ENCODE measurements at regions not wholly inside any gene's neighbourhood (a gene's known extent, or its start where the extent isn't known, plus 50 kb on each side); places are given as distances from the start of the nearest gene placed in this dataset.
"Not testable (repeated sequence)": the region's sequence is repeated elsewhere in the genome, so short reads cannot be mapped to it uniquely, and the experiment has no call there.

DNA sequence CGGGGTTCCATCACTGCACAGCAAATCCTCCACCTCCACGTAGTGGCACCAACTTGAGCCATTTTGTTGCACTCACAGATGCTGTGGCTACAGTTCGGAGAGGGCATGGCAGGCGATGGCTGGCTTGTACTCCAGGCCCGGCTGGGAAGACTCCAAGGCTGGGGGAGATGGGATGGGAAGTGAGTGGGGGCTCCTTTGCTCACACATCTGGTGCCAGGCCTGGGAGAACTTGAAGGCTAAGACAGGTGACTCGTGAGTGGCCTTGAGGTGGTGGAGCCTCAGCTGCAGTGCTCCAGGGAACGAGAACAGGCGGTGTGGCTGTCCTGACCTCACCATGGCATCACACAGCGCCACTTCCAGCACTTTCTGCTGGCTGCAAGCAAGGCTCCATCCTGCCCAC is 87.9 kb downstream of the PLXNA1 start:
- H3K27ac ChIP-seq (ENCODE audit: low read length) = no peak overlapping the region
- H3K4me3 ChIP-seq (ENCODE audit: low read length in 2 of 2) = no peak overlapping the region
- H3K9ac ChIP-seq (ENCODE audit: low read length in 2 of 2) = no peak overlapping the region
- no peaks in the 10 kb centered on the region for H3K9me3 ChIP-seq (ENCODE audit: control insufficient read depth in 2 of 2, low read length in 2 of 2)
- H3K36me3 ChIP-seq (ENCODE audit: control insufficient read depth in 2 of 2, insufficient read depth in 2 of 2, low read length in 2 of 2) = no peaks in the 10 kb centered on the region
- H3K27me3 ChIP-seq (ENCODE audit: control insufficient read depth in 1 of 2, insufficient read depth in 2 of 2, low read length in 2 of 2) = peaks cover 0 to 18% of the 10 kb centered on the region in 2 donors
- peaks cover 5% of the 10 kb centered on the region for H3K4me1 ChIP-seq (ENCODE audit: control insufficient read depth, insufficient read depth, low read length)

DNA sequence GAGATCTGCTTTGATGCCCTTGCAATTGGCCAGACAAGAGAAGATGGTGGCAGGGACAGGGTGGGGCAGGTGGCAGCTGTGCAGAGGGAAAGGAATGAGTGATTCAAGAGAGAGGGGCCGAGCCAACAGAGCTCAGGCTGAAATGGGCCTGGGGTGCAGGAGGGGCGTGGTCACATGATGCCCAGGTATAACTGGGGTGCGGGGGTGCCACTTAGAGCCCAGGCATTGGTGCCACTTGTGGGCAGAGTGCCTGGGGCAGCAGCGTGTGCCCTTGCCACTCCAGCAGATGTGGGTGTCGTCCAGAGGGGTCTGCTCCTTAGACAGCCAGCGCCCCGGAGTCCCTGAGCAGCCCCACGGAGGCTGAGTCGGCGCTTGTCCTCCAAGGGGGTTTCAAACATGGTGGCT is 88.7 kb downstream of the PLXNA1 start:
- Histone ChIP-seq H3K4me3 (ENCODE audit: low read length in 2 of 2) (no peak overlapping the region), H3K9ac (ENCODE audit: low read length in 2 of 2) (no peak overlapping the region), H3K9me3 (ENCODE audit: control insufficient read depth in 2 of 2, low read length in 2 of 2) (no peaks in the 10 kb centered on the region), H3K36me3 (ENCODE audit: control insufficient read depth in 2 of 2, insufficient read depth in 2 of 2, low read length in 2 of 2) (no peaks in the 10 kb centered on the region), H3K27me3 (ENCODE audit: control insufficient read depth in 1 of 2, insufficient read depth in 2 of 2, low read length in 2 of 2) (peaks cover 0 to 17% of the 10 kb centered on the region in 2 donors), H3K4me1 (ENCODE audit: control insufficient read depth, insufficient read depth, low read length) (peaks cover 5% of the 10 kb centered on the region), H3K27ac (ENCODE audit: low read length) (no peak overlapping the region)

DNA sequence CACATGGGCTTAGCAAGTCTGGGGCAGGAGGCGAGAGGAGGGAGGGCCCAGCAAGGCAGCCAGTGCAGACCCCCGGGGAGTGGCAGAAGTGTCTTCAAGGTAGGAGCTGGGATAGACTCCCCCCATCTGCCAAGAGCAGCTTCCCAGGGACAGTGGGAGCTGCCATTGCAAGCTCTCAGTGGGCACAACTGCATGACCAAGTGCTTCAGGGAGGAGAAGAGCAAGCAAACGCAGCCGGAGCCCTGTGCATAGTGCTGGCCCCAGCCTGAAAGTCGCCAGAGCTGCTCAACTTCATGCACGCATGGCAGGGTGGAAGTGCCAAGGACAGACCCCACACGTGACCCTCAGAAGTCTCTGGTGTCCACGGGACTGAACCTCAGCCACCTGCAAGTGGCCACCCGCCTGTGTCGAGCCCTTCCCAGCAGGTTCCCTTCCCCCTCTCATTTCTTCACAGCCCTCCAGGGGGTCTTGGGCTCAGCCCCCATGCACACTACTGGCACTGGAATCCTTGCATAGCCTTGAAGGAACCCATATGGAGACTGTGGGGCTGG is 89.4 kb downstream of the PLXNA1 start:
- H3K4me1 ChIP-seq (ENCODE audit: control insufficient read depth, insufficient read depth, low read length) = peaks cover 5% of the 10 kb centered on the region
- H3K27ac ChIP-seq (ENCODE audit: low read length) = no peak overlapping the region
- no peaks in the 10 kb centered on the region for H3K9me3 ChIP-seq (ENCODE audit: control insufficient read depth in 2 of 2, low read length in 2 of 2)
- no peak overlapping the region for H3K9ac ChIP-seq (ENCODE audit: low read length in 2 of 2)
- H3K27me3 ChIP-seq (ENCODE audit: control insufficient read depth in 1 of 2, insufficient read depth in 2 of 2, low read length in 2 of 2) = peaks cover 0 to 14% of the 10 kb centered on the region in 2 donors
- H3K4me3 ChIP-seq (ENCODE audit: low read length in 2 of 2) = no peak overlapping the region
- H3K36me3 ChIP-seq (ENCODE audit: control insufficient read depth in 2 of 2, insufficient read depth in 2 of 2, low read length in 2 of 2) = no peaks in the 10 kb centered on the region

DNA sequence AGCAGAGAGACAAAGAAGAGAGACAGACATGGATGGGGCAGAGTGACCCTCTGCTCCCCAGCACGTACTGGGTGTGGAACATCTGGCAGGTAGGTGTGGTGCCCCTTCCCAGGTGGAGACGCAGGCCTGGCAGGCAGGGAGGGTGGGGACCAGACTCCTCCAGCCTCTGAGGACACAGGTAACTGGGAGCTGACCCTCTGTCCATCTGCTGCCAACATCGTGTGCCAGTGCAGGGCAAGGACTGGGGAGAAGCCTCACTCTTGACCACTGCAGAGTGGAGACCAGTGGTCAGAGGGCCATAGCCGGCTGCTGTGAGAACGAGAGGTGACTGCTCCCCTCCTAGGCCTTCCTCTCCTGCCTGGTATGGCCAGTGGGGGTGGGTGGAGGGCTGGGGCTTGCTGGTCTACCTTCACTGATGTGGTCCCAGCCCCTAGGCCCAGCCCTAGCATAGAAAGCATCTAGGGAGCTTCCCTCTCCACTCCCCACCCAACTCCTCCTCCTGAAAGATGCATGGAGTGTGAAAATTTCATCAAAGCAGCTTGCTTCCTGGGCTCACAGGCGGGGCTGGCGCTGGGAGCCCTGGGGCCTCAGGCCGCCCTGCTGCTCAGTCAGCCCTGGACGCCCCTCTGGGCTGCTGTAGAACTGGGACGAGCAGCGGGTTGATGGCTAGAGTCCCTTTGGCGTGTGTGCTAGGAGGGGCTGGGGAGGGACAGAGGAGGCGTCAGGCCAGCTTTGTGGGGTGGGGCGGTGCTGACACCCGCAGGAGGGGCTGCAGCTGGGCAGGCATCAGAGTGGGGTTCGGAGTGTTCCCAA is 90.3 kb downstream of the PLXNA1 start:
- H3K4me1 ChIP-seq (ENCODE audit: control insufficient read depth, insufficient read depth, low read length) = peaks cover 5% of the 10 kb centered on the region
- no peak overlapping the region for H3K4me3 ChIP-seq (ENCODE audit: low read length in 2 of 2)
- H3K36me3 ChIP-seq (ENCODE audit: control insufficient read depth in 2 of 2, insufficient read depth in 2 of 2, low read length in 2 of 2) = no peaks in the 10 kb centered on the region
- H3K9me3 ChIP-seq (ENCODE audit: control insufficient read depth in 2 of 2, low read length in 2 of 2) = no peaks in the 10 kb centered on the region
- no peak overlapping the region for H3K9ac ChIP-seq (ENCODE audit: low read length in 2 of 2)
- no peak overlapping the region for H3K27ac ChIP-seq (ENCODE audit: low read length)
- H3K27me3 ChIP-seq (ENCODE audit: control insufficient read depth in 1 of 2, insufficient read depth in 2 of 2, low read length in 2 of 2) = peaks cover 0 to 13% of the 10 kb centered on the region in 2 donors

DNA sequence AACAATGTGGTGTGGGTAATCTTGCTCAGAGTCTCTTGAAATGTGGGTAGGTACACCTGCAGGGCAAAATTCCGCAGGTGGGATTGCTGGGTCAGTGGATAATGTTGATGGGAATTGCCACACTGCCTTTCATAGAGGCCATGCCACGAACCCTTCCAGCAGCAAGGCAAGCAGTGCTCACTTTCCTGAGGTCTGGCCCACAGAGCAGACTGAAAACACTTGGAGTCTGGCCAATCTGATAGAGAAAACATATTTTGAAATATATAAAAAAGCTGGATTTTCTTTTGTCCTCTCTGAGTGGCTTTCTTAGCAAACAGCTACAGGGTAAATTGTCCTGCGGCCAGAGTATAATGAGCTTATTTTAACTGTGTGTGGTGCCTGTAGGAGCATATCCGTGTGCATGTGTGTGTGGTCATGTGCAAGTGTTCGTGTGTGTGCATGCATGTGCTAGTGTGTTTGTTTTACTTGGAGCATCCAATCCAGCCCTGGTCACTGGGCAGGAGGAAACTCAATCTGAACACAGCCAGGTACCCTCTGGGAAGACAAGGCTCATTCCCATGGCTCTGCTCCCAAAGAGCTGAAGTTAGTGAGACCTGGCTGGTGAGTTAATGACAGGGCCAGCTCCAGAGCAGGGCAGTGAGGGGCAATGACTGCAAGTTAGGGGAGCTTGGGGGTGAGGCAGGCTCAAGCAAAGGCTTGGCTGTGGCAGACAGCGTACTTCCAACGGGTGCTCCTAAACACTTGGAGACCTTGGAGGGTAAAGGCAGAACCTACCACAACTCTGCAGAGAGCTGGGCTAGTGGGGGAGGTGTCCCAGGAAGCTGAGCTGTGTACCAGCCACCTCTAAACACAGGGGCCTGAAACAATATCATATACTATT is 91.3 kb downstream of the PLXNA1 start:
- Histone ChIP-seq H3K36me3 (ENCODE audit: control insufficient read depth in 2 of 2, insufficient read depth in 2 of 2, low read length in 2 of 2) (no peaks in the 10 kb centered on the region), H3K4me3 (ENCODE audit: low read length in 2 of 2) (no peak overlapping the region), H3K4me1 (ENCODE audit: control insufficient read depth, insufficient read depth, low read length) (peaks cover 5% of the 10 kb centered on the region), H3K27ac (ENCODE audit: low read length) (no peak overlapping the region), H3K9ac (ENCODE audit: low read length in 2 of 2) (no peak overlapping the region), H3K27me3 (ENCODE audit: control insufficient read depth in 1 of 2, insufficient read depth in 2 of 2, low read length in 2 of 2) (peaks cover 0 to 13% of the 10 kb centered on the region in 2 donors), H3K9me3 (ENCODE audit: control insufficient read depth in 2 of 2, low read length in 2 of 2) (no peaks in the 10 kb centered on the region)

DNA sequence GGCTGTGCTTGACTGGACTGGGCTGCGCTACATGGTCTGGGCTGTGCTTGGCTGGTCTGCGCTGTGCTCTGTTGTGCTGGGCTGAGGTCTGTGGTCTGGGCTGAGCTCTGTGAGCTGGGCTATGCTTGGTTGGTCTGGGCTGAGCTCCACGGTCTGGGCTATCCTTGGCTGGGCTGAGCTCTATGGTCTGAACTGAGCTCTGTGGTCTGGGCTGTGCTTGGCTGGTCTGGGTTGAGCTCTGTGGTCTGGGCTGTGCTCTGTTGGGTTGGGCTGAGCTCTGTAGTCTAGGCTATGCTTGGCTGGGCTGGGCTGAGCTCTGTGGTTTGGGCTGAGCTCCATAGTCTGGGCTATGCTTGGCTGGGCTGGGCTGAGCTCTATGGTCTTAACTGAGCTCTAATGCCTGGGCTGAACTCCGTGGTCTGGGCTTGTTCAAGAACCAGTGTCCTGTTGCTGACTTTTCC is 92.0 kb downstream of the PLXNA1 start:
- Histone ChIP-seq H3K27me3 (ENCODE audit: control insufficient read depth in 1 of 2, insufficient read depth in 2 of 2, low read length in 2 of 2) (peaks cover 0 to 10% of the 10 kb centered on the region in 2 donors), H3K9me3 (ENCODE audit: control insufficient read depth in 2 of 2, low read length in 2 of 2) (no peaks in the 10 kb centered on the region), H3K4me3 (ENCODE audit: low read length in 2 of 2) (no peak overlapping the region), H3K9ac (ENCODE audit: low read length in 2 of 2) (no peak overlapping the region), H3K27ac (ENCODE audit: low read length) (no peak overlapping the region), H3K36me3 (ENCODE audit: control insufficient read depth in 2 of 2, insufficient read depth in 2 of 2, low read length in 2 of 2) (no peaks in the 10 kb centered on the region), H3K4me1 (ENCODE audit: control insufficient read depth, insufficient read depth, low read length) (peaks cover 5% of the 10 kb centered on the region)

DNA sequence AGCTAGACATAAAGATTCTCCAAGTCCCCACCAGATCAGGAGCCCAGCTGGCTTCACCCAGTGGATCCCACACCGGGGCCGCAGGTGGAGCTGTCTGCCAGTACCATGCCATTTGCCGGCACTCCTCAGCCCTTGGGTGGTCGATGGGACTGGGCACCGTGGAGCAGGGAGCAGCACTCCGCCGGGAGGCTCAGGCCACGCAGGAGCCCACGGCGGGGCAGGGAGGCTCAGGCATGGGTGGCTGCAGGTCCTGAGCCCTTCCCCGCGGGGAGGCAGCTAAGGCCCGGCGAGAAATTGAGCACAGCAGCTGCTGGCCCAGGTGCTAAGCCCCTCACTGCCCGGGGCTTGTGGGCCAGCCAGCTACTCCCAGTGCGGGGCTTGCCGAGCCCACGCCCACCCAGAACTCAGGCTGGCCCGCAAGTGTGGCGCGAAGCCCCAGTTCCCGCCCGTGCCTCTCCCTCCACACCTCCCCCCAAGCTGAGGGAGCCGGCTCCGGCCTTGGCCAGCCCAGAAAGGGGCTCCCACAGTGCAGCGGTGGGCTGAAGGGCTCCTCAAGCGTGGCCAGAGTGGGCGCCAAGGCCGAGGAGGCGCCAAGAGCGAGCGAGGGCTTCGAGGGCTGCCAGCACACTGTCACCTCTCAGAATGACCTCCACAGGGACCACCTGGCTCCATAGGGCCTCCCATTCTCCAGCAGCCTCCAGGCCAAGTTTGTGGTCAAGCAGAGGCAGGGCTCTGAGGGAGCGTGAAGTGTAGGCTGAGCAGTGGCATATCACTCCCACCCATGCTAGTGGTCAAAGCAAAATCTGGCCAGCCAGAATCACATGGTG is 93.5 kb downstream of the PLXNA1 start:
- not testable (repeated sequence) for H3K36me3 ChIP-seq (ENCODE audit: control insufficient read depth in 2 of 2, insufficient read depth in 2 of 2, low read length in 2 of 2); H3K4me1 ChIP-seq (ENCODE audit: control insufficient read depth, insufficient read depth, low read length); H3K27me3 ChIP-seq (ENCODE audit: control insufficient read depth in 1 of 2, insufficient read depth in 2 of 2, low read length in 2 of 2); H3K4me3 ChIP-seq (ENCODE audit: low read length in 2 of 2); H3K27ac ChIP-seq (ENCODE audit: low read length); H3K9me3 ChIP-seq (ENCODE audit: control insufficient read depth in 2 of 2, low read length in 2 of 2); H3K9ac ChIP-seq (ENCODE audit: low read length in 2 of 2)

DNA sequence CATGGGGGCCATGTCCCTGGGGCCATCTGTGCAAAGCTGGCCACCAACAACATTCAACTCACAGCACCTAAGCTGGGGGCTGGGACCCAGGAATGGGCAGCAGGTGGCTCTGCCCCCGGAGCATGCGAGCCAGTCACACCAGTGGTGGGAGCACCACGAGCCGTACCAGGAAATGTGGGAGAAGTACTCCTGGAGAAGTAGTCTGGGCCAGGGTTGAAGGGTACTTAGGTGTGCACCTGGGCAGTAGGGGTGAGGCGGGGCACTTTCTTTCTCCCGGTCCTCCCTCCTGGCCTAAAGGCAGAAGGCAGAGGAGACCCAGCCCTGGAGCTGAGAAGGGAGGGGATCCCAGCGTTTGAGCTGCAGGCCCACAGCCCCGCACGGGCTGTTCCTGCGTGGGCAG is 94.2 kb downstream of the PLXNA1 start:
- no peaks in the 10 kb centered on the region for H3K36me3 ChIP-seq (ENCODE audit: control insufficient read depth in 2 of 2, insufficient read depth in 2 of 2, low read length in 2 of 2)
- H3K27ac ChIP-seq (ENCODE audit: low read length) = no peak overlapping the region
- H3K4me1 ChIP-seq (ENCODE audit: control insufficient read depth, insufficient read depth, low read length) = peaks cover 5% of the 10 kb centered on the region
- no peak overlapping the region for H3K9ac ChIP-seq (ENCODE audit: low read length in 2 of 2)
- H3K9me3 ChIP-seq (ENCODE audit: control insufficient read depth in 2 of 2, low read length in 2 of 2) = no peaks in the 10 kb centered on the region
- H3K4me3 ChIP-seq (ENCODE audit: low read length in 2 of 2) = no peak overlapping the region
- peaks cover 0 to 1% of the 10 kb centered on the region in 2 donors for H3K27me3 ChIP-seq (ENCODE audit: control insufficient read depth in 1 of 2, insufficient read depth in 2 of 2, low read length in 2 of 2)

DNA sequence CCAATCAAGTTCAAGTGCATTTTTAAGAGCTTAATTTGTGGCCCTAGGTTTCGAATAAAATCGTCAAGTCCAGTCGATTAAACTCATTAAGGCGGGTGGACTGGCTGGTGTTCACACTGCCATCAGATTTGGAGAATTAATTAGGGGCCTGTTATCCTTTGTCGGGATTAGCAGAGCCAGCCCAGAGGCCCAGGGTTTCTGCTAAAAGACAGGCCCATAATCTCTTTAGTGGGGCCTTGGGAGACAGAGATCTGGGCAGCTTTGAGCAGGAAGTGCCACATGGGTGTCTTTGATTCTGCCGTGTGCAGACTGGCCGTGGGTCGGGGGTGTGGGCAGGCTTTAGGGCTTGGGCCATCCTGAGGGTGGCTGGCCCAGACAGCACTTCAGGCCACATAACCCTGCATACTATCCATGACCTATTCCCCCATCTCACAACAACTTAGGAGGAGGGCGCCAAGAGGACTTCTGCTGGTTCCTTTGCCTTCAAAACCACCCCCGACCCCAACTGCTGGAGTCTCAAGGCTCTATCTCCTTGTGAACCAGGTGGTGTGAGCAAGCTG is 94.7 kb downstream of the PLXNA1 start:
- Histone ChIP-seq H3K4me1 (ENCODE audit: control insufficient read depth, insufficient read depth, low read length) (peaks cover 5% of the 10 kb centered on the region), H3K27ac (ENCODE audit: low read length) (no peak overlapping the region), H3K9me3 (ENCODE audit: control insufficient read depth in 2 of 2, low read length in 2 of 2) (no peaks in the 10 kb centered on the region), H3K4me3 (ENCODE audit: low read length in 2 of 2) (no peak overlapping the region), H3K27me3 (ENCODE audit: control insufficient read depth in 1 of 2, insufficient read depth in 2 of 2, low read length in 2 of 2) (no peaks in the 10 kb centered on the region), H3K9ac (ENCODE audit: low read length in 2 of 2) (no peak overlapping the region), H3K36me3 (ENCODE audit: control insufficient read depth in 2 of 2, insufficient read depth in 2 of 2, low read length in 2 of 2) (no peaks in the 10 kb centered on the region)

DNA sequence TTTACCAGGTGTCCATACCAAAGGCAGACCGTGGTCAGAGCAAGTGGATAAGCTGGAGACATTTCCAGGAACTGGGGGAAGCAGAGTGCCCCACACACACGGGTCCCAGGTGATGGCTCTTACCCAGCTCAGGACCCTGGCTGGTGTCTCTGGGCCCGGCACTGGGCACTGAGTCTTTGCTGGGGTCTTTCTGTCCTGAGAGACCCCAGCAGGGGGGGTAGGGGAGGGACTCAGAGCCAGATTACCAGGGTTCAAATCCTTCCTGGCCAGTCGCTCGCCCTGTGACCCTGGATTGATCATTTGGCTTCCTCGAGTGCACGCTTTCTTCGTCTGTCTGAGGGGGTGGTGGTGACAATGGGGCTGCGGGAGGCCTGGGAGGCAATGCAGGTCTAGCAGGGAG is 95.7 kb downstream of the PLXNA1 start:
- Histone ChIP-seq H3K9me3 (ENCODE audit: control insufficient read depth in 2 of 2, low read length in 2 of 2) (no peaks in the 10 kb centered on the region), H3K27me3 (ENCODE audit: control insufficient read depth in 1 of 2, insufficient read depth in 2 of 2, low read length in 2 of 2) (no peaks in the 10 kb centered on the region), H3K4me3 (ENCODE audit: low read length in 2 of 2) (no peak overlapping the region), H3K4me1 (ENCODE audit: control insufficient read depth, insufficient read depth, low read length) (no peaks in the 10 kb centered on the region), H3K9ac (ENCODE audit: low read length in 2 of 2) (no peak overlapping the region), H3K36me3 (ENCODE audit: control insufficient read depth in 2 of 2, insufficient read depth in 2 of 2, low read length in 2 of 2) (no peaks in the 10 kb centered on the region), H3K27ac (ENCODE audit: low read length) (no peak overlapping the region)
